ENCODE measurements at regions not wholly inside any gene's neighbourhood (a gene's known extent, or its start where the extent isn't known, plus 50 kb on each side); places are given as distances from the start of the nearest gene placed in this dataset.

- Histone ChIP-seq H3F3A (replicated peaks; ENCODE audit: insufficient read depth) (no peaks in the 10 kb centered on the region), H3K36me3 (replicated peaks in 1 of 2; ENCODE audit: control insufficient read depth in 1 of 2, insufficient read depth in 2 of 2, low read length in 1 of 2) (no peaks in the 10 kb centered on the region), H3K79me2 (ENCODE audit: insufficient read depth) (no peaks in the 10 kb centered on the region), H3K9me3 (no peaks in the 10 kb centered on the region), H3K4me1 (ENCODE audit: control insufficient read depth in 1 of 2, insufficient read depth in 2 of 2, low read depth in 1 of 2, low read length in 1 of 2) (no peaks in the 10 kb centered on the region; a peak in 1 of 4 replicates), H2AFZ (ENCODE audit: low read depth) (no peak overlapping the region), H3K9ac (no peak overlapping the region), H3K9me2 (no peaks in the 10 kb centered on the region), H4K20me1 (ENCODE audit: insufficient read depth) (no peaks in the 10 kb centered on the region), H3K4me2 (no peak overlapping the region), H3K27me3 (ENCODE audit: insufficient read depth) (no peaks in the 10 kb centered on the region), H3K27ac (ENCODE audit: low read depth in 2 of 2, low read length in 1 of 2) (no peak overlapping the region), H3K4me3 (ENCODE audit: low read depth in 2 of 2, low read length in 1 of 2) (no peak overlapping the region)
- TF ChIP-seq RCOR1 (IDR thresholded peaks at IDR 0.05; ENCODE audit: low read length) (no peak), EZH2phosphoT487 (IDR thresholded peaks at IDR 0.05; ENCODE audit: borderline replicate concordance, low read depth) (no peak), RAD21 (IDR thresholded peaks at IDR 0.05; ENCODE audit: low read length) (no peak), TCF12 (IDR thresholded peaks at IDR 0.05) (no peak), FOXM1 (IDR thresholded peaks at IDR 0.05; ENCODE audit: low read depth) (no peak), RXRA (IDR thresholded peaks at IDR 0.05; ENCODE audit: borderline replicate concordance, low read depth) (no peak)
- POLR2A ChIA-PET = no interaction called here
- WGBS (ENCODE audit: low lambda C conversion rate) = 15% methylated on average over 2 of the region's 2 CpGs
- CTCF ChIA-PET = interaction anchor here (1.5 kb wide), 1 partner anchor 35 kb away, joined by 3 read pairs; no protein-coding TSS in a partner anchor
- DNase-seq = no peak
These were observed 465.7 kb downstream of the DIRAS2 start for GRCh38 chr9:90176901-90177300.

DNA sequence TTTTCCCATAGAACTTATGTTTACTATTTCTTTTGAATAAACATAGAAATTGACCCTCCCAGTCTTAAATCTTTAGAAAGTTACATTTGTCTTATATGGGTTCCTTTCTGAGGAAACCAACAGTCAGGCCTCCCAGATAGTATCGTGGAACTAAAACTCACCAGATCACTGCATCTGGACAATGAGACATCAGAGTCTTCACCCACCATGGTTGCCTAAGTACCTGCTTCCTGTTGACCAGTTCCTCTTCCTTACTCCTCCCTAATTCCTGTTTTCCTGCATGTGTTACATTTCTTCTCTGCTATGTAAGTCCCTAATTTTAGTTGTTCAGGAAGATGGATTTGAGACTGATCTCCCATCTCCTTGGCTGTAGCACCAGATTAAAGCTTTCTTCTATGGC lies 462.2 kb downstream of the DIRAS2 start:
- Histone ChIP-seq H3K9me2 (no peaks in the 10 kb centered on the region), H2AFZ (ENCODE audit: low read depth) (no peak overlapping the region), H3K79me2 (ENCODE audit: insufficient read depth) (no peaks in the 10 kb centered on the region), H4K20me1 (ENCODE audit: insufficient read depth) (no peaks in the 10 kb centered on the region), H3K4me3 (ENCODE audit: low read depth in 2 of 2, low read length in 1 of 2) (no peak overlapping the region), H3K36me3 (replicated peaks in 1 of 2; ENCODE audit: control insufficient read depth in 1 of 2, insufficient read depth in 2 of 2, low read length in 1 of 2) (no peaks in the 10 kb centered on the region), H3K4me2 (no peak overlapping the region), H3K9me3 (no peaks in the 10 kb centered on the region), H3F3A (replicated peaks; ENCODE audit: insufficient read depth) (no peaks in the 10 kb centered on the region), H3K9ac (no peak overlapping the region), H3K27me3 (ENCODE audit: insufficient read depth) (no peaks in the 10 kb centered on the region), H3K27ac (ENCODE audit: low read depth in 2 of 2, low read length in 1 of 2) (no peak overlapping the region), H3K4me1 (ENCODE audit: control insufficient read depth in 1 of 2, insufficient read depth in 2 of 2, low read depth in 1 of 2, low read length in 1 of 2) (no peaks in the 10 kb centered on the region; a peak in 1 of 4 replicates)
- 30% methylated on average over 1 of the region's 1 CpG for WGBS (ENCODE audit: low lambda C conversion rate)
- CTCF ChIA-PET = interaction anchor here (1.3 kb wide), 1 partner anchor 690 kb away, joined by 4 read pairs; no protein-coding TSS in a partner anchor
- no peak for DNase-seq
- TF ChIP-seq NRF1 (IDR thresholded peaks at IDR 0.05; ENCODE audit: low read depth, low read length) (no peak), TAF1 (IDR thresholded peaks at IDR 0.05; ENCODE audit: borderline replicate concordance, low read depth, low read length) (no peak), USF1 (IDR thresholded peaks at IDR 0.05; ENCODE audit: borderline replicate concordance, low read depth) (no peak), MXI1 (IDR thresholded peaks at IDR 0.05; ENCODE audit: low read depth, low read length) (no peak), EP300 (IDR thresholded peaks at IDR 0.05; ENCODE audit: borderline replicate concordance in 1 of 2, low read depth in 1 of 2, low read length in 1 of 2) (no peak), GABPA (IDR thresholded peaks at IDR 0.05; ENCODE audit: low read depth) (no peak), RXRA (IDR thresholded peaks at IDR 0.05; ENCODE audit: borderline replicate concordance, low read depth) (no peak), PBX3 (IDR thresholded peaks at IDR 0.05) (no peak)
- TF ChIP-seq, protein P1, sequence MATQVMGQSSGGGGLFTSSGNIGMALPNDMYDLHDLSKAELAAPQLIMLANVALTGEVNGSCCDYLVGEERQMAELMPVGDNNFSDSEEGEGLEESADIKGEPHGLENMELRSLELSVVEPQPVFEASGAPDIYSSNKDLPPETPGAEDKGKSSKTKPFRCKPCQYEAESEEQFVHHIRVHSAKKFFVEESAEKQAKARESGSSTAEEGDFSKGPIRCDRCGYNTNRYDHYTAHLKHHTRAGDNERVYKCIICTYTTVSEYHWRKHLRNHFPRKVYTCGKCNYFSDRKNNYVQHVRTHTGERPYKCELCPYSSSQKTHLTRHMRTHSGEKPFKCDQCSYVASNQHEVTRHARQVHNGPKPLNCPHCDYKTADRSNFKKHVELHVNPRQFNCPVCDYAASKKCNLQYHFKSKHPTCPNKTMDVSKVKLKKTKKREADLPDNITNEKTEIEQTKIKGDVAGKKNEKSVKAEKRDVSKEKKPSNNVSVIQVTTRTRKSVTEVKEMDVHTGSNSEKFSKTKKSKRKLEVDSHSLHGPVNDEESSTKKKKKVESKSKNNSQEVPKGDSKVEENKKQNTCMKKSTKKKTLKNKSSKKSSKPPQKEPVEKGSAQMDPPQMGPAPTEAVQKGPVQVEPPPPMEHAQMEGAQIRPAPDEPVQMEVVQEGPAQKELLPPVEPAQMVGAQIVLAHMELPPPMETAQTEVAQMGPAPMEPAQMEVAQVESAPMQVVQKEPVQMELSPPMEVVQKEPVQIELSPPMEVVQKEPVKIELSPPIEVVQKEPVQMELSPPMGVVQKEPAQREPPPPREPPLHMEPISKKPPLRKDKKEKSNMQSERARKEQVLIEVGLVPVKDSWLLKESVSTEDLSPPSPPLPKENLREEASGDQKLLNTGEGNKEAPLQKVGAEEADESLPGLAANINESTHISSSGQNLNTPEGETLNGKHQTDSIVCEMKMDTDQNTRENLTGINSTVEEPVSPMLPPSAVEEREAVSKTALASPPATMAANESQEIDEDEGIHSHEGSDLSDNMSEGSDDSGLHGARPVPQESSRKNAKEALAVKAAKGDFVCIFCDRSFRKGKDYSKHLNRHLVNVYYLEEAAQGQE (IDR thresholded peaks at IDR 0.05; ENCODE audit: low read depth, low read length) = no peak
- POLR2A ChIA-PET = no interaction called here

All from SK-N-SH (cell line).